Right ventricle myocardium superior (tissue), 1 donor: ENCODE measurements at regions not wholly inside any gene's neighbourhood (a gene's known extent, or its start where the extent isn't known, plus 50 kb on each side); places are given as distances from the start of the nearest gene placed in this dataset.

Experiments
- ATAC-seq: fragments of 200-7000 bp; cut with Tn5 transposase; one replicate; pipeline ENCODE4 v1.9.1; 2020; ENCODE audit warnings: mild to moderate bottlenecking; ENCODE audit not compliant: poor library complexity
- DNase-seq: peaks from one replicate; pipeline ENCODE4 v3.0.0-alpha.2; 2020
- intact Hi-C: fragments of 100-400 bp; cut with DNase I; formaldehyde crosslinking; loops from one replicate; pipeline ENCODE4 v1.11.2; 2022
- donor health status: DM: no; HTN: yes; CAD: no; lungs with severe emphysema.

- intact Hi-C loops, result no loop called here
- no peak for DNase-seq
- ATAC-seq, result no peak
Measured at GRCh38 chr5:2200261-2200950, 317.7 kb upstream of the IRX4 start.

GRCh38 chr5:2199697-2200096 lies 317.0 kb upstream of the IRX4 start:
- ATAC-seq (no peak), DNase-seq (no peak)
- intact Hi-C loops, result no loop called here

- DNase-seq, result no peak
- no peak for ATAC-seq
- intact Hi-C loops, result no loop called here
Measured at GRCh38 chr5:2196989-2197619, 314.4 kb upstream of the IRX4 start.

- intact Hi-C loops, result no loop called here
- DNase-seq (no peak), ATAC-seq (no peak)
Measured at GRCh38 chr5:2196416-2196815, 313.7 kb upstream of the IRX4 start.

- no peak for ATAC-seq
- DNase-seq, result no peak
- intact Hi-C loops, result no loop called here
Measured at GRCh38 chr5:2194949-2195348, 312.2 kb upstream of the IRX4 start.

- no peak for ATAC-seq
- no peak for DNase-seq
- intact Hi-C loops, result no loop called here
Measured at GRCh38 chr5:2194236-2194555, 311.5 kb upstream of the IRX4 start.

- intact Hi-C loops, result no loop called here
- ATAC-seq (no peak), DNase-seq (no peak)
Measured at GRCh38 chr5:2193542-2194235, 311.0 kb upstream of the IRX4 start.

GRCh38 chr5:2193142-2193541 lies 310.4 kb upstream of the IRX4 start:
- DNase-seq, result no peak
- ATAC-seq, result no peak
- intact Hi-C loops, result no loop called here

GRCh38 chr5:2192496-2192895 lies 309.8 kb upstream of the IRX4 start:
- DNase-seq (no peak), ATAC-seq (no peak)
- intact Hi-C loops, result no loop called here

- ATAC-seq, result no peak
- intact Hi-C loops, result no loop called here
Measured at GRCh38 chr5:2191972-2192371, 309.2 kb upstream of the IRX4 start.

GRCh38 chr5:2190549-2190948 lies 307.8 kb upstream of the IRX4 start:
- no peak for DNase-seq
- intact Hi-C loops, result no loop called here

More at GRCh38 chr5:2191972-2192371, 309.2 kb upstream of the IRX4 start:
- no peak for DNase-seq

GRCh38 chr5:2188661-2189060 lies 305.9 kb upstream of the IRX4 start:
- ATAC-seq, result no peak
- intact Hi-C loops, result no loop called here

More at GRCh38 chr5:2190549-2190948, 307.8 kb upstream of the IRX4 start:
- ATAC-seq, result no peak

GRCh38 chr5:2188137-2188536 lies 305.4 kb upstream of the IRX4 start:
- intact Hi-C loops, result no loop called here
- no peak for ATAC-seq
- DNase-seq, result no peak

More at GRCh38 chr5:2188661-2189060, 305.9 kb upstream of the IRX4 start:
- no peak for DNase-seq

- intact Hi-C loops, result no loop called here
Measured at GRCh38 chr5:2187687-2188086, 305.0 kb upstream of the IRX4 start.

GRCh38 chr5:2187156-2187555 lies 304.4 kb upstream of the IRX4 start:
- ATAC-seq (no peak), DNase-seq (no peak)
- intact Hi-C loops, result no loop called here

More at GRCh38 chr5:2187687-2188086, 305.0 kb upstream of the IRX4 start:
- peak; percentile 22 for DNase-seq
- no peak for ATAC-seq

GRCh38 chr5:2186472-2187015 lies 303.8 kb upstream of the IRX4 start:
- ATAC-seq, result no peak
- DNase-seq, result peak; percentile 31
- intact Hi-C loops, result no loop called here

- ATAC-seq (no peak), DNase-seq (peak; percentile 35)
- intact Hi-C loops, result no loop called here
Measured at GRCh38 chr5:2185646-2186471, 303.1 kb upstream of the IRX4 start.

- DNase-seq, result peak; percentile 22
- intact Hi-C loops, result no loop called here
- ATAC-seq, result peak; percentile 60
Measured at GRCh38 chr5:2184563-2185540, 302.1 kb upstream of the IRX4 start.
